GM12878 (cell line): ENCODE measurements at regions not wholly inside any gene's neighbourhood (a gene's known extent, or its start where the extent isn't known, plus 50 kb on each side); places are given as distances from the start of the nearest gene placed in this dataset.

Source experiments
- ATAC-seq: fragments of 200-7000 bp; cut with Tn5 transposase; 3 replicates; pipeline ENCODE4 v1.9.1; 2020; ENCODE audit warnings: mild to moderate bottlenecking, moderate library complexity
- BruUV-seq: library from RNA; stranded (reverse); fragments of 400-500 nt; replicated peaks from 2 replicates; lab custom pipeline; 2021; lab: Mats Ljungman, UMichigan
- CTCF ChIA-PET: fragments of 300-600 bp; sonication (Branson Sonifier 250); formaldehyde crosslinking; extraction: SDS; loops from one replicate; lab custom pipeline; 2021; ENCODE audit warnings: inconsistent platforms; lab: Yijun Ruan, JAX
- POLR2A ChIA-PET: fragments of 350-600 bp; formaldehyde crosslinking; extraction: SDS; loops from one replicate; lab custom pipeline; 2021; ENCODE audit warnings: inconsistent platforms; lab: Charles Lee
- RAD21 ChIA-PET: fragments of 300-600 bp; sonication (Branson Sonifier 250); formaldehyde crosslinking; loops from one replicate; lab custom pipeline; 2023; ENCODE audit warnings: antibody characterized with exemption; ENCODE audit not compliant: unreplicated experiment; lab: Charles Lee
- SMC1A ChIA-PET: fragments of 300-600 bp; sonication (Branson Sonifier 250); formaldehyde crosslinking; loops from one replicate; lab custom pipeline; 2023; ENCODE audit not compliant: unreplicated experiment, uncharacterized antibody; lab: Charles Lee
- DNase-seq: peaks from one replicate; pipeline ENCODE4 v3.0.0-alpha.2; 2011; ENCODE audit warnings: low read depth, low spot score
- FAIRE-seq: peaks from 3 replicates; lab custom pipeline; 2011; peaks lifted over from hg19 to GRCh38; lab: Jason Lieb, UNC
- H2AFZ ChIP-seq: 2 replicates; pipeline ENCODE4 v1.6.0; 2011; ENCODE audit warnings: low read depth, low read length, control low read depth; ENCODE audit not compliant: control insufficient read depth
- H3K27ac ChIP-seq: 2 replicates; pipeline ENCODE4 v1.5.1; 2011; ENCODE audit warnings: control low read depth; ENCODE audit not compliant: control insufficient read depth, insufficient read depth
- H3K27me3 ChIP-seq, 2 experiments: replicated peaks in 1 of 2; 2 replicates each; pipeline versions ENCODE4 v1.6.0 to v1.6.1; 2011; ENCODE audit warnings: low read length in 1 of 2; ENCODE audit not compliant: control insufficient read depth in 2 of 2, insufficient read depth in 2 of 2
- H3K36me3 ChIP-seq, 2 experiments: 2 replicates each; pipeline ENCODE4 v1.5.1; 2011; ENCODE audit warnings: low read length in 1 of 2; ENCODE audit not compliant: control insufficient read depth in 2 of 2, insufficient read depth in 2 of 2
- H3K4me1 ChIP-seq: 2 replicates; pipeline ENCODE4 v1.6.1; 2011; ENCODE audit warnings: mild to moderate bottlenecking, low read length, moderate library complexity, mixed read lengths; ENCODE audit not compliant: control insufficient read depth, insufficient read depth
- H3K4me2 ChIP-seq: 2 replicates; pipeline ENCODE4 v1.6.0; 2011; ENCODE audit warnings: control low read depth; ENCODE audit not compliant: control insufficient read depth, insufficient read depth
- H3K4me3 ChIP-seq: fragments of 200-600 bp; sonication (generic); 2 replicates; pipeline ENCODE4 v1.5.1; 2016
- H3K79me2 ChIP-seq: 2 replicates; pipeline ENCODE4 v1.6.0; 2011; ENCODE audit warnings: low read length; ENCODE audit not compliant: control insufficient read depth, insufficient read depth
- H3K9ac ChIP-seq: 2 replicates; pipeline ENCODE4 v1.8.0; 2011; ENCODE audit warnings: low read length, control low read depth, mixed read lengths; ENCODE audit not compliant: control insufficient read depth, insufficient read depth
- H3K9me3 ChIP-seq: replicated peaks from 3 replicates; pipeline ENCODE4 v1.5.1; 2011; ENCODE audit warnings: mild to moderate bottlenecking, low read length; ENCODE audit not compliant: control insufficient read depth, insufficient read depth
- H4K20me1 ChIP-seq: 2 replicates; pipeline ENCODE4 v1.6.0; 2011; ENCODE audit not compliant: control insufficient read depth, insufficient read depth
- BHLHE40 ChIP-seq, 2 experiments: fragments of 450-650 bp in 1 of 2; IDR thresholded peaks; 2 replicates each; pipeline ENCODE4 v1.6.1; 2011 to 2017; ENCODE audit warnings: low read depth in 2 of 2, borderline replicate concordance in 1 of 2, improper control_type of control experiment in 1 of 2, low read length in 1 of 2, mild to moderate bottlenecking in 1 of 2
- ETV6 ChIP-seq, 2 experiments: fragments of 450-650 bp in 1 of 2; IDR thresholded peaks in 1 of 2; conservative IDR thresholded peaks in 1 of 2; 2 replicates each; pipeline ENCODE4 v1.6.1; 2014; ENCODE audit warnings: antibody characterized with exemption in 1 of 2, borderline replicate concordance in 1 of 2, low read depth in 1 of 2, mild to moderate bottlenecking in 1 of 2, moderate library complexity in 1 of 2
- GATAD2B ChIP-seq: fragments of 450-650 bp; conservative IDR thresholded peaks from 2 replicates; pipeline ENCODE4 v1.6.1; 2017; ENCODE audit warnings: low read depth, mild to moderate bottlenecking, moderate library complexity
- HCFC1 ChIP-seq: fragments of 150-350 bp; IDR thresholded peaks from 2 replicates; pipeline ENCODE4 v1.6.1; 2014; ENCODE audit warnings: low read length
- HDAC2 ChIP-seq: fragments of 200-600 bp; sonication (generic); IDR thresholded peaks from 2 replicates; pipeline ENCODE4 v1.6.1; 2017
- HDGF ChIP-seq: fragments of 450-650 bp; IDR thresholded peaks from 2 replicates; pipeline ENCODE4 v1.6.1; 2016; ENCODE audit warnings: antibody characterized with exemption
- RFX5 ChIP-seq: IDR thresholded peaks from 2 replicates; pipeline ENCODE4 v1.6.1; 2011; ENCODE audit warnings: low read depth, low read length, improper control_type of control experiment
- SREBF1 ChIP-seq: IDR thresholded peaks from 2 replicates; pipeline ENCODE4 v1.6.1; 2012; ENCODE audit warnings: mild to moderate bottlenecking, low read length
- TCF12 ChIP-seq: IDR thresholded peaks from 2 replicates; pipeline ENCODE4 v1.6.1; 2011; ENCODE audit warnings: low read depth, mild to moderate bottlenecking, low read length
- ZBED1 ChIP-seq: IDR thresholded peaks from 2 replicates; pipeline ENCODE4 v1.6.1; 2016; ENCODE audit warnings: borderline replicate concordance
- ZZZ3 ChIP-seq: IDR thresholded peaks from 2 replicates; pipeline ENCODE4 v1.6.1; 2011; ENCODE audit warnings: low read depth; ENCODE audit not compliant: control insufficient read depth, insufficient read length
- WGBS: methylation state at CpG from one replicate; pipeline ENCODE4 v1.1.6; 2016; ENCODE audit warnings: low lambda C conversion rate; ENCODE audit not compliant: insufficient replicate concordance, insufficient coverage; ENCODE audit errors: missing lambda C conversion rate; 5-methylcytosine and 5-hydroxymethylcytosine counted together
- in situ Hi-C: fragments of 300-500 bp; cut with MboI; formaldehyde crosslinking; loops from 9 replicates; pipeline ENCODE4 v1.14.3; 2018; ENCODE audit warnings: mixed read lengths
- intact Hi-C: fragments of 100-400 bp; cut with micrococcal nuclease; formaldehyde crosslinking; loops from one replicate; pipeline ENCODE4 v1.14.2; 2022; ENCODE audit not compliant: unreplicated experiment
- TF ChIP-seq, protein P1 (sequence below): fragments of 450-650 bp; IDR thresholded peaks from 2 replicates; pipeline ENCODE4 v1.6.1; 2017; ENCODE audit warnings: borderline replicate concordance

DNA sequence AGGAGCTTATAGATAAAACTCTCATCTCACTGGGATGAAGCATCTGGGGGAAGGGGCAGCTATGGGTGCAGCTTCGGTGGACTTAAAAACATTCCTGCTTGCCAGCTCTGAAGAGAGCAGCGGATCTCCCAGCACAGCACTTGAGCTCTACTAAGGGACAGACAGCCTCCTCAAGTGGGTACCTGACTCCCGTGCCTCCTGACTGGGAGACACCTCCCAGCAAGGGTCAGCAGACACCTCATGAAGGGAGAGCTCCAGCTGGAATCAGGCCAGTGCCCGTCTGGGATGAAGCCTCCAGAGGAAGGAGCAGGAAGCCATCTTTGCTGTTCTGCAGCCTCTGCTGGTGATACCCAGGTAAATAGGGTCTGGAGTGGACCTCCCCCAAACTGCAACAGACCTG, 345.2 kb upstream of the SYT1 start:
- FAIRE-seq: no peak

More for the DNA sequence above, 345.2 kb upstream of the SYT1 start:
- intact Hi-C loops: no loop called here
- ChIA-PET POLR2A (no interaction called here), RAD21 (no interaction called here)
- DNase-seq: no peak
- Histone ChIP-seq H3K4me1 (no peaks in the 10 kb centered on the region), H3K9ac (no peak overlapping the region), H3K27me3 (no peaks in the 10 kb centered on the region), H3K4me2 (no peak overlapping the region)
- in situ Hi-C loops: no loop called here
- no TSS peak for BruUV-seq
- TF ChIP-seq, protein P1, sequence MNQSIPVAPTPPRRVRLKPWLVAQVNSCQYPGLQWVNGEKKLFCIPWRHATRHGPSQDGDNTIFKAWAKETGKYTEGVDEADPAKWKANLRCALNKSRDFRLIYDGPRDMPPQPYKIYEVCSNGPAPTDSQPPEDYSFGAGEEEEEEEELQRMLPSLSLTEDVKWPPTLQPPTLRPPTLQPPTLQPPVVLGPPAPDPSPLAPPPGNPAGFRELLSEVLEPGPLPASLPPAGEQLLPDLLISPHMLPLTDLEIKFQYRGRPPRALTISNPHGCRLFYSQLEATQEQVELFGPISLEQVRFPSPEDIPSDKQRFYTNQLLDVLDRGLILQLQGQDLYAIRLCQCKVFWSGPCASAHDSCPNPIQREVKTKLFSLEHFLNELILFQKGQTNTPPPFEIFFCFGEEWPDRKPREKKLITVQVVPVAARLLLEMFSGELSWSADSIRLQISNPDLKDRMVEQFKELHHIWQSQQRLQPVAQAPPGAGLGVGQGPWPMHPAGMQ: no peak
- TF ChIP-seq TCF12 (no peak), ZZZ3 (no peak), SREBF1 (no peak), RFX5 (no peak), HDGF (no peak), HDAC2 (no peak), HCFC1 (no peak), ZBED1 (no peak), GATAD2B (no peak), BHLHE40 (IDR thresholded peaks at IDR 0.05; ENCODE audit: borderline replicate concordance in 1 of 2, low read depth in 2 of 2, low read length in 1 of 2) (no peak), ETV6 (conservative IDR thresholded peaks at IDR 0.05 in 1 of 2, IDR thresholded peaks at IDR 0.05 in 1 of 2; ENCODE audit: borderline replicate concordance in 1 of 2, low read depth in 1 of 2) (no peak)
- TF ChIP-seq, all 136 proteins: peak for 0
- no peak for ATAC-seq
- Histone ChIP-seq H3K9me3 (no peaks in the 10 kb centered on the region), H3K4me3 (no peak overlapping the region), H3K27ac (no peak overlapping the region), H3K79me2 (no peaks in the 10 kb centered on the region), H4K20me1 (no peaks in the 10 kb centered on the region), H3K36me3 (no peaks in the 10 kb centered on the region), H2AFZ (no peak overlapping the region)
- 30% methylated on average over 4 of the region's 4 CpGs for WGBS
- SMC1A ChIA-PET: no interaction called here
- CTCF ChIA-PET: no interaction called here
